Transverse colon (tissue), 4 donors: ENCODE measurements at regions not wholly inside any gene's neighbourhood (a gene's known extent, or its start where the extent isn't known, plus 50 kb on each side); places are given as distances from the start of the nearest gene placed in this dataset.

Source experiments
- DNase-seq: peaks from one replicate; pipeline ENCODE4 v3.0.0-alpha.2; 2019
- H3K27ac ChIP-seq, 4 donors: fragments of 200-600 bp; sonication (generic); 2 replicates each; pipeline ENCODE4 v1.5.1; 2016 to 2018; ENCODE audit warnings: inconsistent platforms in 4 of 4
- H3K27me3 ChIP-seq: fragments of 200-600 bp; sonication (generic); 2 replicates; pipeline ENCODE4 v1.5.1; 2017; ENCODE audit warnings: inconsistent platforms
- H3K36me3 ChIP-seq, 4 donors: fragments of 200-600 bp; sonication (generic); 2 replicates each; pipeline ENCODE4 v1.5.1; 2017 to 2019; ENCODE audit warnings: inconsistent platforms in 4 of 4
- H3K4me1 ChIP-seq, 4 donors: fragments of 200-600 bp; sonication (generic); 2 replicates each; pipeline ENCODE4 v1.5.1; 2017 to 2020; ENCODE audit warnings: inconsistent platforms in 4 of 4
- H3K4me3 ChIP-seq, 4 donors: fragments of 200-600 bp; sonication (generic); 1 replicate in 1 of 4; 2 replicates in 3 of 4; pipeline versions ENCODE4 v1.5.1 to v1.6.1; 2017 to 2019; ENCODE audit warnings: inconsistent platforms in 4 of 4
- H3K9me3 ChIP-seq, 2 donors: fragments of 200-600 bp; sonication (generic); 2 replicates each; pipeline ENCODE4 v1.5.1; 2017 to 2019; ENCODE audit warnings: inconsistent platforms in 2 of 2
- CTCF ChIP-seq, 5 experiments: fragments of 200-600 bp in 3 of 5; fragments of 450-650 bp in 2 of 5; sonication (generic) in 3 of 5; IDR thresholded peaks; 1 replicate in 2 of 5; 2 replicates in 3 of 5; pipeline ENCODE4 v1.5.1; 2016 to 2017; ENCODE audit warnings: antibody characterized with exemption in 5 of 5, inconsistent platforms in 3 of 5, mild to moderate bottlenecking in 2 of 5, moderate library complexity in 1 of 5
- EP300 ChIP-seq: sonication (generic); formaldehyde crosslinking; IDR thresholded peaks from one replicate; pipeline ENCODE4 v1.6.1; 2017; ENCODE audit warnings: antibody characterized with exemption, low read depth
- POLR2A ChIP-seq: fragments of 450-650 bp; IDR thresholded peaks from one replicate; pipeline ENCODE4 v1.6.1; 2016; ENCODE audit warnings: antibody characterized with exemption, mild to moderate bottlenecking, moderate library complexity
- POLR2AphosphoS5 ChIP-seq, 3 donors: sonication (generic); formaldehyde crosslinking; IDR thresholded peaks; one replicate each; pipeline ENCODE4 v1.6.1; 2016; ENCODE audit warnings: antibody characterized with exemption in 3 of 3
- WGBS, 2 donors: methylation state at CpG; one replicate each; pipeline ENCODE4 v1.1.5; 2018; ENCODE audit warnings: low coverage in 1 of 2; 5-methylcytosine and 5-hydroxymethylcytosine counted together
- in situ Hi-C, 4 donors: fragments of 200-750 bp; cut with MboI; loops; one replicate each; pipeline versions ENCODE4 v1.15.0 to v1.15.1; 2017; ENCODE audit warnings: low sequenced_read_pairs in 3 of 4, low pct_ligation_motif_present in 1 of 4, low pct_unique_long_range_greater_than_20kb in 1 of 4
- intact Hi-C: fragments of 100-400 bp; cut with DNase I; formaldehyde crosslinking; loops from one replicate; pipeline ENCODE4 v1.15.1; 2023; ENCODE audit warnings: low total_unique reads

GRCh38 chr3:34175636-34176176 is 377.3 kb downstream of the PDCD6IP start:
- 44 to 67% methylated on average over 2 of the region's 2 CpGs for WGBS, 2 donors

GRCh38 chr3:34176723-34177122 is 378.3 kb downstream of the PDCD6IP start:
- no peak for DNase-seq
- intact Hi-C loops, result no loop called here
- H3K36me3 ChIP-seq, result no peaks in the 10 kb centered on the region
- no peak overlapping the region for H3K27ac ChIP-seq
- no peaks in the 10 kb centered on the region for H3K9me3 ChIP-seq
- TF ChIP-seq EP300, result no peak
- no peak for TF ChIP-seq CTCF (IDR thresholded peaks at IDR 0.05)
- TF ChIP-seq POLR2AphosphoS5 (IDR thresholded peaks at IDR 0.05), result no peak
- no peak for TF ChIP-seq POLR2A
- in situ Hi-C loops, result no loop called here
- no peaks in the 10 kb centered on the region for H3K27me3 ChIP-seq
- H3K4me3 ChIP-seq, result no peak overlapping the region
- H3K4me1 ChIP-seq, result no peaks in the 10 kb centered on the region

More at GRCh38 chr3:34175636-34176176, 377.3 kb downstream of the PDCD6IP start:
- no peak overlapping the region for H3K27ac ChIP-seq
- intact Hi-C loops (no loop called here), in situ Hi-C loops (no loop called here)
- H3K4me3 ChIP-seq, result no peak overlapping the region
- H3K4me1 ChIP-seq, result no peaks in the 10 kb centered on the region
- H3K9me3 ChIP-seq, result no peaks in the 10 kb centered on the region
- DNase-seq, result no peak
- TF ChIP-seq EP300, result no peak
- no peak for TF ChIP-seq POLR2A
- no peak for TF ChIP-seq CTCF (IDR thresholded peaks at IDR 0.05)
- TF ChIP-seq POLR2AphosphoS5 (IDR thresholded peaks at IDR 0.05), result no peak
- no peaks in the 10 kb centered on the region for H3K27me3 ChIP-seq
- no peaks in the 10 kb centered on the region for H3K36me3 ChIP-seq

GRCh38 chr3:34178415-34178814 is 380.0 kb downstream of the PDCD6IP start:
- no peak for DNase-seq
- Histone ChIP-seq H3K4me1 (peaks cover 0 to 2% (median under 1%) of the 10 kb centered on the region in 4 donors), H3K36me3 (no peaks in the 10 kb centered on the region), H3K27ac (no peak overlapping the region), H3K9me3 (no peaks in the 10 kb centered on the region), H3K27me3 (no peaks in the 10 kb centered on the region), H3K4me3 (no peak overlapping the region)
- 78 to 83% methylated on average over 2 of the region's 2 CpGs for WGBS, 2 donors
- intact Hi-C loops (no loop called here), in situ Hi-C loops (no loop called here)
- no peak for TF ChIP-seq EP300
- TF ChIP-seq POLR2AphosphoS5 (IDR thresholded peaks at IDR 0.05), result no peak
- no peak for TF ChIP-seq POLR2A
- TF ChIP-seq CTCF (IDR thresholded peaks at IDR 0.05), result no peak

- DNase-seq, result no peak
- H3K9me3 ChIP-seq, result no peaks in the 10 kb centered on the region
- in situ Hi-C loops, result no loop called here
- H3K4me3 ChIP-seq, result no peak overlapping the region
- TF ChIP-seq EP300 (no peak), POLR2AphosphoS5 (IDR thresholded peaks at IDR 0.05) (no peak), CTCF (IDR thresholded peaks at IDR 0.05) (no peak), POLR2A (no peak)
- no peaks in the 10 kb centered on the region for H3K36me3 ChIP-seq
- no peak overlapping the region for H3K27ac ChIP-seq
- H3K27me3 ChIP-seq, result no peaks in the 10 kb centered on the region
- H3K4me1 ChIP-seq, result peaks cover 0 to 13% (median 8%) of the 10 kb centered on the region in 4 donors
- intact Hi-C loops, result no loop called here
Measured at GRCh38 chr3:34179716-34180115, 381.3 kb downstream of the PDCD6IP start.
